IMR-90 (cell line): ENCODE measurements at regions not wholly inside any gene's neighbourhood (a gene's known extent, or its start where the extent isn't known, plus 50 kb on each side); places are given as distances from the start of the nearest gene placed in this dataset.

Experiments used
- ATAC-seq: fragments of 200-7000 bp; cut with Tn5 transposase; 2 replicates; pipeline ENCODE4 v1.9.1; 2020; ENCODE audit warnings: low read depth, mild to moderate bottlenecking, moderate library complexity
- BruUV-seq: library from RNA; stranded (reverse); fragments of 400-500 nt; replicated peaks from 2 replicates; lab custom pipeline; 2021; lab: Mats Ljungman, UMichigan
- CTCF ChIA-PET: fragments of 300-600 bp; formaldehyde crosslinking; extraction: SDS; loops from one replicate; lab custom pipeline; 2021; ENCODE audit warnings: antibody characterized with exemption; lab: Yijun Ruan, JAX
- POLR2A ChIA-PET: fragments of 300-600 bp; sonication (Branson Sonifier 250); formaldehyde crosslinking; loops from one replicate; lab custom pipeline; 2022; ENCODE audit warnings: antibody characterized with exemption; ENCODE audit not compliant: unreplicated experiment; lab: Charles Lee
- DNase-seq: peaks from one replicate; pipeline ENCODE4 v3.0.0; 2013
- H2AFZ ChIP-seq: replicated peaks from 2 replicates; pipeline ENCODE3; 2013; ENCODE audit warnings: low read length, mild to moderate bottlenecking; ENCODE audit not compliant: poor library complexity
- H2AK5ac ChIP-seq: 2 replicates; pipeline ENCODE4 v1.6.1; 2013; ENCODE audit warnings: low read depth, low read length, inconsistent platforms
- H2AK9ac ChIP-seq: replicated peaks from 2 replicates; pipeline ENCODE3; 2013; ENCODE audit warnings: mild to moderate bottlenecking, low read depth, low read length, moderate library complexity; ENCODE audit not compliant: poor library complexity
- H2BK120ac ChIP-seq: 2 replicates; pipeline ENCODE4 v1.6.1; 2013; ENCODE audit warnings: low read depth, low read length, inconsistent platforms
- H2BK15ac ChIP-seq: 3 replicates; pipeline ENCODE4 v1.6.1; 2013; ENCODE audit warnings: low read depth, low read length, inconsistent platforms
- H2BK20ac ChIP-seq: 2 replicates; pipeline ENCODE4 v1.6.1; 2013; ENCODE audit warnings: low read depth, mild to moderate bottlenecking, inconsistent platforms, low read length, moderate library complexity
- H2BK5ac ChIP-seq: 2 replicates; pipeline ENCODE4 v1.6.1; 2013; ENCODE audit warnings: mild to moderate bottlenecking, low read depth, low read length, inconsistent platforms; ENCODE audit not compliant: poor library complexity, severe bottlenecking
- H3K14ac ChIP-seq: replicated peaks from 2 replicates; pipeline ENCODE4 v1.6.1; 2013; ENCODE audit warnings: low read depth, low read length, inconsistent platforms
- H3K18ac ChIP-seq: 2 replicates; pipeline ENCODE4 v1.6.1; 2013; ENCODE audit warnings: low read depth, low read length, control low read depth
- H3K23ac ChIP-seq: 2 replicates; pipeline ENCODE4 v1.6.1; 2013; ENCODE audit warnings: low read depth, low read length, inconsistent platforms
- H3K27ac ChIP-seq: 2 replicates; pipeline ENCODE4 v1.5.1; 2013; ENCODE audit warnings: mild to moderate bottlenecking, control low read depth, low read length; ENCODE audit not compliant: insufficient read depth
- H3K27me3 ChIP-seq: 2 replicates; pipeline ENCODE4 v1.6.1; 2013; ENCODE audit warnings: low read length; ENCODE audit not compliant: control insufficient read depth, insufficient read depth
- H3K36me3 ChIP-seq: 2 replicates; pipeline ENCODE4 v1.6.1; 2013; ENCODE audit warnings: low read length, mixed read lengths; ENCODE audit not compliant: control insufficient read depth, insufficient read depth
- H3K4ac ChIP-seq: 2 replicates; pipeline ENCODE4 v1.6.1; 2013; ENCODE audit warnings: low read depth, low read length, inconsistent platforms
- H3K4me1 ChIP-seq: 2 replicates; pipeline ENCODE4 v1.6.1; 2013; ENCODE audit warnings: low read length, mixed read lengths; ENCODE audit not compliant: control insufficient read depth, insufficient read depth
- H3K4me2 ChIP-seq: 2 replicates; pipeline ENCODE4 v1.6.1; 2013; ENCODE audit warnings: low read depth, mild to moderate bottlenecking, control low read depth, low read length, moderate library complexity
- H3K4me3 ChIP-seq: 2 replicates; pipeline ENCODE4 v1.5.1; 2013; ENCODE audit warnings: low read depth, mild to moderate bottlenecking, control low read depth, low read length, moderate library complexity; ENCODE audit not compliant: insufficient read depth
- H3K56ac ChIP-seq: 2 replicates; pipeline ENCODE4 v1.6.1; 2013; ENCODE audit warnings: low read length, inconsistent platforms; ENCODE audit not compliant: insufficient read depth; ENCODE audit errors: extremely low read depth
- H3K79me1 ChIP-seq, 2 experiments: 2 replicates each; pipeline ENCODE4 v1.6.1; 2013; ENCODE audit warnings: low read length in 2 of 2, inconsistent platforms in 1 of 2, low read depth in 1 of 2
- H3K9ac ChIP-seq: 2 replicates; pipeline ENCODE4 v1.6.1; 2013; ENCODE audit warnings: low read depth, low read length, control low read depth
- H3K9me1 ChIP-seq: 2 replicates; pipeline ENCODE4 v1.6.1; 2013; ENCODE audit warnings: low read length, inconsistent platforms; ENCODE audit not compliant: insufficient read depth
- H3K9me3 ChIP-seq: 2 replicates; pipeline ENCODE4 v1.6.1; 2013; ENCODE audit warnings: low read length; ENCODE audit not compliant: control insufficient read depth, insufficient read depth
- H4K20me1 ChIP-seq: 2 replicates; pipeline ENCODE4 v1.6.1; 2013; ENCODE audit warnings: low read length, inconsistent platforms; ENCODE audit not compliant: insufficient read depth
- H4K5ac ChIP-seq: 2 replicates; pipeline ENCODE4 v1.6.1; 2013; ENCODE audit warnings: mild to moderate bottlenecking, low read depth, low read length, control low read depth
- H4K8ac ChIP-seq, 2 experiments: 2 replicates each; pipeline ENCODE4 v1.6.1; 2013; ENCODE audit warnings: low read depth in 2 of 2, low read length in 2 of 2, control low read depth in 1 of 2, inconsistent platforms in 1 of 2
- H4K91ac ChIP-seq: 2 replicates; pipeline ENCODE4 v1.6.1; 2013; ENCODE audit warnings: low read depth, low read length, inconsistent platforms; ENCODE audit not compliant: insufficient read depth
- BHLHE40 ChIP-seq: fragments of 150-350 bp; IDR thresholded peaks from 2 replicates; pipeline ENCODE4 v1.6.1; 2016; ENCODE audit warnings: mild to moderate bottlenecking, low read depth, low read length
- MAFK ChIP-seq: IDR thresholded peaks from 2 replicates; pipeline ENCODE4 v1.6.1; 2012; ENCODE audit warnings: low read depth, low read length, improper control_type of control experiment
- MAZ ChIP-seq: IDR thresholded peaks from 2 replicates; pipeline ENCODE4 v1.6.1; 2012; ENCODE audit warnings: low read depth, mild to moderate bottlenecking, low read length, improper control_type of control experiment, moderate library complexity, borderline replicate concordance
- NFE2L2 ChIP-seq: fragments of 150-350 bp; IDR thresholded peaks from 2 replicates; pipeline ENCODE4 v1.6.1; 2016; ENCODE audit warnings: low read depth, mild to moderate bottlenecking, low read length
- RAD21 ChIP-seq: IDR thresholded peaks from 2 replicates; pipeline ENCODE4 v1.6.1; 2012; ENCODE audit warnings: low read length, improper control_type of control experiment
- WGBS, 2 experiments: methylation state at CpG; one replicate each; pipeline versions ENCODE4 v1.1.5 to v1.1.7; 2013; ENCODE audit warnings: missing lambda C conversion rate in 2 of 2; ENCODE audit not compliant: insufficient read length in 1 of 2; ENCODE audit errors: extremely low coverage in 2 of 2; 5-methylcytosine and 5-hydroxymethylcytosine counted together
- dilution Hi-C: fragments of 300-500 bp; cut with HindIII; formaldehyde crosslinking; loops from one replicate; pipeline ENCODE4 v1.14.3; 2018; ENCODE audit warnings: low sequenced_read_pairs; ENCODE audit not compliant: unreplicated experiment
- in situ Hi-C: fragments of 300-500 bp; cut with MboI; formaldehyde crosslinking; loops from 3 replicates; pipeline ENCODE4 v1.14.3; 2019; ENCODE audit warnings: low sequenced_read_pairs, inconsistent platforms, mixed read lengths
- intact Hi-C: fragments of 100-400 bp; cut with micrococcal nuclease; formaldehyde crosslinking; loops from 2 replicates; pipeline ENCODE4 v1.10.0; 2022
- TF ChIP-seq, protein P1 (sequence below): fragments of 150-350 bp; IDR thresholded peaks from 2 replicates; pipeline ENCODE4 v1.6.1; 2017; ENCODE audit warnings: mild to moderate bottlenecking, antibody characterized with exemption, low read length, low read depth

DNA sequence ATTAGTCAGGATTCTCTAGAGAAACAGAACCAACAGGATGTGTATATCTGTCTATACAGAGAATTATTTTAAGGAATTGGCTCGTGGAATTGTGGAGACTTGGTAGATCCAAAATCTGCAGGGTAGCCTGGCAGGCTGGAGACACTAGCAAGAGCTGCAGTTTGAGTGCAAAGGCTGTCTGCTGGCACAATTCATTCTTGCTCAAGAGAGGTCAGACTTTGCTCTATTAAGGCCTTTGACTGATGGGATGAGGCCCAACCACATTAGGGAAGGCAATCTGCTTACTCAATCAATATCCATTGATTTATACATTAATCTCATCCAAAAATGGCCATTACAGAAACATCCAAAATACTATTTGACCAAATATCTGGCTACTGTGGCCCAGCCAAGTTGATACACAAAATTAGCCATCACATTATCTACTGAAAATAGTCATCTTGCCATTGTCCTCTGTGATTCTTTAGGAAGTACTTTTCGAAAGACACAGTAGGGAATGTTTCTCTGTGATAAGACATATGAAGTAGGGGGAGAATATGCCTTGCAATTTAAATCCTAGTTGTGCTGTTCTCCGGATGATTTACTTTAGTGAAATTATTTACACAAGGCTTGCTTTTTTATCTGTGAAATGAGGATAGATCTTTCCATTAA, 873.8 kb downstream of the ROBO2 start:
- TF ChIP-seq MAFK: no peak
- TF ChIP-seq, protein P1, sequence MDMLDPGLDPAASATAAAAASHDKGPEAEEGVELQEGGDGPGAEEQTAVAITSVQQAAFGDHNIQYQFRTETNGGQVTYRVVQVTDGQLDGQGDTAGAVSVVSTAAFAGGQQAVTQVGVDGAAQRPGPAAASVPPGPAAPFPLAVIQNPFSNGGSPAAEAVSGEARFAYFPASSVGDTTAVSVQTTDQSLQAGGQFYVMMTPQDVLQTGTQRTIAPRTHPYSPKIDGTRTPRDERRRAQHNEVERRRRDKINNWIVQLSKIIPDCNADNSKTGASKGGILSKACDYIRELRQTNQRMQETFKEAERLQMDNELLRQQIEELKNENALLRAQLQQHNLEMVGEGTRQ: no peak
- no peak for TF ChIP-seq NFE2L2
- TF ChIP-seq MAZ: no peak
- TF ChIP-seq RAD21: no peak
- TF ChIP-seq BHLHE40: no peak
- no peak overlapping the region for H2AK5ac ChIP-seq
- H3K36me3 ChIP-seq: no peaks in the 10 kb centered on the region
- dilution Hi-C loops (no loop called here), intact Hi-C loops (no loop called here), in situ Hi-C loops (no loop called here)
- H3K4me3 ChIP-seq: no peak overlapping the region
- no peak overlapping the region for H3K4ac ChIP-seq
- no peak overlapping the region for H3K23ac ChIP-seq
- no peak overlapping the region for H3K4me2 ChIP-seq
- no peak overlapping the region for H2BK120ac ChIP-seq
- no peak overlapping the region for H3K27ac ChIP-seq
- no peaks in the 10 kb centered on the region for H4K20me1 ChIP-seq
- DNase-seq (no peak), ATAC-seq (no peak)
- ChIA-PET CTCF (no interaction called here), POLR2A (no interaction called here)
- no peak overlapping the region for H4K8ac ChIP-seq
- no peaks in the 10 kb centered on the region for H3K4me1 ChIP-seq
- H2BK15ac ChIP-seq: no peak overlapping the region
- H3K9me1 ChIP-seq: no peaks in the 10 kb centered on the region
- H3K56ac ChIP-seq: no peak overlapping the region
- WGBS, 2 experiments: no CpG with 5 or more reads among the region's 3 CpGs
- no peak overlapping the region for H2AK9ac ChIP-seq
- H3K9ac ChIP-seq: no peak overlapping the region
- H3K9me3 ChIP-seq: no peaks in the 10 kb centered on the region
- no TSS peak for BruUV-seq
- H3K79me1 ChIP-seq: no peaks in the 10 kb centered on the region
- no peak overlapping the region for H2BK5ac ChIP-seq
- no peak overlapping the region for H2AFZ ChIP-seq
- no peak overlapping the region for H3K14ac ChIP-seq
- no peaks in the 10 kb centered on the region for H3K27me3 ChIP-seq
- no peak overlapping the region for H2BK20ac ChIP-seq
- H3K18ac ChIP-seq: no peak overlapping the region
- H4K5ac ChIP-seq: no peak overlapping the region
- no peak overlapping the region for H4K91ac ChIP-seq
